ENCODE measurements at regions not wholly inside any gene's neighbourhood (a gene's known extent, or its start where the extent isn't known, plus 50 kb on each side); places are given as distances from the start of the nearest gene placed in this dataset.
A peak's percentile ranks its signal among the peaks of the same experiment; 100 is the strongest.
"Not testable (repeated sequence)": the region's sequence is repeated elsewhere in the genome, so short reads cannot be mapped to it uniquely, and the experiment has no call there.

DNA sequence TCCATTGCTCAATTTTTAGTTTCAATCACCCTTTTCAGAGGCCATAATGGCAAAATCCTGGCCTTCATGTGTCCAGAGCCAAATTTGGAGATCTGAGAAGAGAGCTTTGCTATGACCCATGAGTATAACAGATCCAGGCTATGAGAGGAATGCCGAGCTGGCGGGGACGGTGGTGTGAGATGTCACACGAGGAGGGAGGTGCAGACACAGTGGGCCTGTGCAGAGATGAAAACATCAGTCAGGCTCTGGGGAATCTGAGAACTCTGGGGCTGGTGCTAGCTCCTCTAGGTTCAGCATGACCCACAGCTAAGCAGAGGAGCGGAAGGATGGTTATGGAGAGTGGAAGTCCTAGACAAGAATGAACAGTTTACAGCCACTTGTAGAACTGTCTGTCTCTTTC lies 398.3 kb upstream of the ATP10A start:
- TF ChIP-seq, protein P1, sequence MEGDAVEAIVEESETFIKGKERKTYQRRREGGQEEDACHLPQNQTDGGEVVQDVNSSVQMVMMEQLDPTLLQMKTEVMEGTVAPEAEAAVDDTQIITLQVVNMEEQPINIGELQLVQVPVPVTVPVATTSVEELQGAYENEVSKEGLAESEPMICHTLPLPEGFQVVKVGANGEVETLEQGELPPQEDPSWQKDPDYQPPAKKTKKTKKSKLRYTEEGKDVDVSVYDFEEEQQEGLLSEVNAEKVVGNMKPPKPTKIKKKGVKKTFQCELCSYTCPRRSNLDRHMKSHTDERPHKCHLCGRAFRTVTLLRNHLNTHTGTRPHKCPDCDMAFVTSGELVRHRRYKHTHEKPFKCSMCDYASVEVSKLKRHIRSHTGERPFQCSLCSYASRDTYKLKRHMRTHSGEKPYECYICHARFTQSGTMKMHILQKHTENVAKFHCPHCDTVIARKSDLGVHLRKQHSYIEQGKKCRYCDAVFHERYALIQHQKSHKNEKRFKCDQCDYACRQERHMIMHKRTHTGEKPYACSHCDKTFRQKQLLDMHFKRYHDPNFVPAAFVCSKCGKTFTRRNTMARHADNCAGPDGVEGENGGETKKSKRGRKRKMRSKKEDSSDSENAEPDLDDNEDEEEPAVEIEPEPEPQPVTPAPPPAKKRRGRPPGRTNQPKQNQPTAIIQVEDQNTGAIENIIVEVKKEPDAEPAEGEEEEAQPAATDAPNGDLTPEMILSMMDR (IDR thresholded peaks at IDR 0.05; ENCODE audit: unreplicated experiment), result no peak
- no peaks in the 10 kb centered on the region for H3K27me3 Mint-ChIP-seq (ENCODE audit: unreplicated experiment)
- no peak overlapping the region for H3K27ac Mint-ChIP-seq (ENCODE audit: unreplicated experiment)
- no peaks in the 10 kb centered on the region for H3K4me1 Mint-ChIP-seq (ENCODE audit: unreplicated experiment)
- no peak for DNase-seq (ENCODE audit: low spot score)
- H3K36me3 Mint-ChIP-seq (ENCODE audit: low read depth, unreplicated experiment), result no peaks in the 10 kb centered on the region
- H3K9me3 Mint-ChIP-seq (ENCODE audit: unreplicated experiment), result no peaks in the 10 kb centered on the region
- H3K4me3 Mint-ChIP-seq (ENCODE audit: unreplicated experiment), result no peak overlapping the region

DNA sequence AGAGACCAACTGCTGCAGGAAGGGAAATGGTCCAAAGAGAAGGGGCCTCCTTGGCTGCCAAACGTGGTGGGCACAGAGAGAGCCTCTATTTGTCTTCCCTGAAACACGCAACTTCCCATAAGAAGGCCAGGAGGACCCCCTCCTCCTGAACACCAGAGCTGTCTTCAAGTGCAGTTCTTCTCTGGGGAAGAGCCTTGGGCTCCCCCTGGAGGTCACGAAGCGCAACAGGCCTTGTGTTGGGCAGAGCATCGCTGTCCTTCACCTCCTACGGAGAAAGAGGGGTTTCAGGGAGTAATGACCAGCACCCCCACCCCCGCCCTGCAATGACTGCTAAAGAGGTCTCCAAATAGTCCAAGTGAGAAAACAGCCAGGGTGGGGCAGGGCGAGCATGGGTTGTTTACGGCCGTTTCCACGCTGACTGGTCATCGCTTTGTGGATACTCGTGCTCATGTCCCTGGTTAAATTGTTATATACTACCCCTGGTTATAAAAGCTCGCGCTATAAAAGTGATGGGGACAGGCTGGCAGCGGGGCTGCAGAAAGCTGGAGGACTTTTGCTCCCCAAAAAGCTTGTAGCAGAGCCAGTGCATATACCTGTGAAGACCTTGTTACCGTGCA lies 397.5 kb upstream of the ATP10A start:
- Mint-ChIP-seq H3K4me1 (ENCODE audit: unreplicated experiment) (no peaks in the 10 kb centered on the region), H3K4me3 (ENCODE audit: unreplicated experiment) (no peak overlapping the region), H3K9me3 (ENCODE audit: unreplicated experiment) (no peaks in the 10 kb centered on the region), H3K27ac (ENCODE audit: unreplicated experiment) (no peak overlapping the region), H3K36me3 (ENCODE audit: low read depth, unreplicated experiment) (no peaks in the 10 kb centered on the region), H3K27me3 (ENCODE audit: unreplicated experiment) (no peaks in the 10 kb centered on the region)
- TF ChIP-seq, protein P1 (IDR thresholded peaks at IDR 0.05; ENCODE audit: unreplicated experiment), result peak; percentile 75
- DNase-seq (ENCODE audit: low spot score), result peak; percentile 58

DNA sequence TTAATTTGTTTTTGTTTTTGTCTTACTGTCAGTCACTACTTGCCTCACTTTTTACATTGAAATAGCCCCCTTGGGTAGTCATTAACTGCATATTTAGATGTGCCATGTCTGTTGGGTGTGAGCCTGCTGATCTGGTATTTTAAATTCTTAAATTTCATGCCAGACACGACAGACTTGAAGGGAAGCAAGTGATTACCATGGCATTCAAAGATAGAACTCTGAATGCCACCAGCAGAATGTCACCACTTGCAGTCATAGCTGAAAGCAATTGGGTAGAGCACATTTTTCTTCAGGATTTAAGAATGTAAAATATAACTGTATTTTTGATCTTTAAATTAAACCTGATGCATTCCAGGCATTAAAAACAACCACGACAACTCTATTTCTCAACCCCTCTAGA lies 396.5 kb upstream of the ATP10A start:
- Mint-ChIP-seq H3K4me3 (ENCODE audit: unreplicated experiment) (no peak overlapping the region), H3K4me1 (ENCODE audit: unreplicated experiment) (no peaks in the 10 kb centered on the region), H3K36me3 (ENCODE audit: low read depth, unreplicated experiment) (no peaks in the 10 kb centered on the region), H3K27me3 (ENCODE audit: unreplicated experiment) (no peaks in the 10 kb centered on the region), H3K27ac (ENCODE audit: unreplicated experiment) (no peak overlapping the region), H3K9me3 (ENCODE audit: unreplicated experiment) (no peaks in the 10 kb centered on the region)
- DNase-seq (ENCODE audit: low spot score), result no peak
- TF ChIP-seq, protein P1 (IDR thresholded peaks at IDR 0.05; ENCODE audit: unreplicated experiment), result no peak

DNA sequence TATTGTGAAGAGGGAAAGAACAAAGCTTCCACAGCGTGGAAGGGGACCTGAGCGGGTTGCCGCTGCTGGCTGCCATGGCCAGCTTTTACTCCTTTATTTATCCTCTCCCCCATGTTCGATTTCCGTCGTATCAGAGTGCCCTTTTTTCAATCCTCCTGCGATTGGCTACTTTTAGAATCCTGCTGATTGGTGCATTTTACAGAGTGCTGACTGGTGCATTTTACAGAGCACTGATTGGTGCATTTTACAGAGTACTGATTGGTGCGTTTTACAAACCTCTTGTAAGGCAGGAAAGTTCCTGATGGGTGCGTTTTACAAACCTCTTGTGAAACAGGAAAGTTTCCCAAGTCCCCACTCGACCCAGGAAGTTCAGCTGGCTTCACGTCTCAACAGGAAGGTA lies 381.7 kb upstream of the ATP10A start:
- H3K36me3 Mint-ChIP-seq (ENCODE audit: low read depth, unreplicated experiment); H3K9me3 Mint-ChIP-seq (ENCODE audit: unreplicated experiment); H3K4me3 Mint-ChIP-seq (ENCODE audit: unreplicated experiment); DNase-seq (ENCODE audit: low spot score); H3K27ac Mint-ChIP-seq (ENCODE audit: unreplicated experiment); H3K27me3 Mint-ChIP-seq (ENCODE audit: unreplicated experiment); H3K4me1 Mint-ChIP-seq (ENCODE audit: unreplicated experiment): not testable (repeated sequence)

DNA sequence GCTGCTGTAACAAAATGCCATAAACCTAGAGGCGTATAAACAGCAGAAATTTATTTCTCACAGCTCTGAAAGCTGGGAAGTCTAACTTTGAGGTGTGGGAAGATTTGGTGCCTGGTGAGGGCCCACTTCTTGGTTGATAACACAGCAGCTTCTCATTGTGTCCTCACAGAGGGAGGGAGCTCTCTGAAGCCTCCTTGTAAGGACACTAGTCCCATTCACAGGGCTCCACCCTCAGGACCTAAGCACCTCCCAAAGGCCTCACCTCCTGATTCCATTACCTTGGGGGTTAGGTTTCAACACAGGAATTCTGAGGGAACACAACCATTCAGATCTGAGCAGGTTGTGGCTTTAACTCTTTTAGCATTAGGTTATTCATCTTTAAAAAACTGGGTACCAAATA lies 380.3 kb upstream of the ATP10A start:
- Mint-ChIP-seq H3K27ac (ENCODE audit: unreplicated experiment) (no peak overlapping the region), H3K4me1 (ENCODE audit: unreplicated experiment) (no peaks in the 10 kb centered on the region)
- DNase-seq (ENCODE audit: low spot score), result no peak

More for the DNA sequence above, 380.3 kb upstream of the ATP10A start:
- Mint-ChIP-seq H3K27me3 (ENCODE audit: unreplicated experiment) (no peaks in the 10 kb centered on the region), H3K36me3 (ENCODE audit: low read depth, unreplicated experiment) (no peaks in the 10 kb centered on the region), H3K9me3 (ENCODE audit: unreplicated experiment) (no peaks in the 10 kb centered on the region), H3K4me3 (ENCODE audit: unreplicated experiment) (no peak overlapping the region)
- TF ChIP-seq, protein P1 (IDR thresholded peaks at IDR 0.05; ENCODE audit: unreplicated experiment), result no peak
